GM19328 (cell line): ENCODE measurements at regions not wholly inside any gene's neighbourhood (a gene's known extent, or its start where the extent isn't known, plus 50 kb on each side); places are given as distances from the start of the nearest gene placed in this dataset.
"Not testable (repeated sequence)": the region's sequence is repeated elsewhere in the genome, so short reads cannot be mapped to it uniquely, and the experiment has no call there.

Source experiments
- ATAC-seq: cut with Tn5 transposase; IDR thresholded peaks from one replicate; pipeline ENCODE4 v1.9.1; 2021; ENCODE audit warnings: mild to moderate bottlenecking, moderate library complexity; ENCODE audit not compliant: unreplicated experiment

- ATAC-seq = no peak
Observed at GRCh38 chr12:68477906-68478305, 132.8 kb upstream of the RAP1B start.

- ATAC-seq = no peak
Observed at GRCh38 chr12:68478516-68479260, 132.0 kb upstream of the RAP1B start.

GRCh38 chr12:68479261-68479895 is 131.3 kb upstream of the RAP1B start:
- no peak for ATAC-seq

GRCh38 chr12:68479896-68480291 is 130.8 kb upstream of the RAP1B start:
- ATAC-seq = no peak

- ATAC-seq = no peak
Observed at GRCh38 chr12:68480526-68480925, 130.2 kb upstream of the RAP1B start.

GRCh38 chr12:68481181-68481941 is 129.3 kb upstream of the RAP1B start:
- peak; percentile 47 for ATAC-seq

- no peak for ATAC-seq
Observed at GRCh38 chr12:68482014-68482413, 128.7 kb upstream of the RAP1B start.

GRCh38 chr12:68482660-68483059 is 128.0 kb upstream of the RAP1B start:
- peak; percentile 84 for ATAC-seq

GRCh38 chr12:68483592-68484383 is 126.9 kb upstream of the RAP1B start:
- no peak for ATAC-seq

GRCh38 chr12:68484578-68484977 is 126.1 kb upstream of the RAP1B start:
- ATAC-seq = not testable (repeated sequence)

- not testable (repeated sequence) for ATAC-seq
Observed at GRCh38 chr12:68486449-68486848, 124.2 kb upstream of the RAP1B start.

GRCh38 chr12:68487721-68488309 is 122.9 kb upstream of the RAP1B start:
- ATAC-seq = no peak

- no peak for ATAC-seq
Observed at GRCh38 chr12:68489273-68489672, 121.4 kb upstream of the RAP1B start.

- ATAC-seq = no peak
Observed at GRCh38 chr12:68490476-68490875, 120.2 kb upstream of the RAP1B start.

GRCh38 chr12:68491204-68491960 is 119.3 kb upstream of the RAP1B start:
- no peak for ATAC-seq

- ATAC-seq = no peak
Observed at GRCh38 chr12:68495336-68496070, 115.2 kb upstream of the RAP1B start.

- ATAC-seq = no peak
Observed at GRCh38 chr12:68497107-68497506, 113.6 kb upstream of the RAP1B start.

GRCh38 chr12:68497702-68498101 is 113.0 kb upstream of the RAP1B start:
- ATAC-seq = no peak

- no peak for ATAC-seq
Observed at GRCh38 chr12:68498736-68499135, 112.0 kb upstream of the RAP1B start.
